A549 (cell line): ENCODE measurements at regions not wholly inside any gene's neighbourhood (a gene's known extent, or its start where the extent isn't known, plus 50 kb on each side); places are given as distances from the start of the nearest gene placed in this dataset.

Source experiments
- CTCF ChIP-seq: fragments of >200 bp; sonication (Bioruptor Twin); formaldehyde crosslinking; IDR thresholded peaks from 3 replicates; pipeline ENCODE4 v1.5.1; 2016
- TF ChIP-seq, protein P1 (sequence below): IDR thresholded peaks from 2 replicates; pipeline ENCODE4 v1.6.1; 2012

- TF ChIP-seq, protein P1, sequence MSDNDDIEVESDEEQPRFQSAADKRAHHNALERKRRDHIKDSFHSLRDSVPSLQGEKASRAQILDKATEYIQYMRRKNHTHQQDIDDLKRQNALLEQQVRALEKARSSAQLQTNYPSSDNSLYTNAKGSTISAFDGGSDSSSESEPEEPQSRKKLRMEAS = no peak
- no peak for TF ChIP-seq CTCF
Measured at GRCh38 chr16:64153718-64154117, 968.1 kb downstream of the CDH11 start.
